GM18499 (cell line): ENCODE measurements at regions not wholly inside any gene's neighbourhood (a gene's known extent, or its start where the extent isn't known, plus 50 kb on each side); places are given as distances from the start of the nearest gene placed in this dataset.
"Not testable (repeated sequence)": the region's sequence is repeated elsewhere in the genome, so short reads cannot be mapped to it uniquely, and the experiment has no call there.

Experiments
- ATAC-seq: cut with Tn5 transposase; IDR thresholded peaks from one replicate; pipeline ENCODE4 v1.9.1; 2021; ENCODE audit warnings: moderate number of reproducible peaks; ENCODE audit not compliant: insufficient read depth, unreplicated experiment

DNA sequence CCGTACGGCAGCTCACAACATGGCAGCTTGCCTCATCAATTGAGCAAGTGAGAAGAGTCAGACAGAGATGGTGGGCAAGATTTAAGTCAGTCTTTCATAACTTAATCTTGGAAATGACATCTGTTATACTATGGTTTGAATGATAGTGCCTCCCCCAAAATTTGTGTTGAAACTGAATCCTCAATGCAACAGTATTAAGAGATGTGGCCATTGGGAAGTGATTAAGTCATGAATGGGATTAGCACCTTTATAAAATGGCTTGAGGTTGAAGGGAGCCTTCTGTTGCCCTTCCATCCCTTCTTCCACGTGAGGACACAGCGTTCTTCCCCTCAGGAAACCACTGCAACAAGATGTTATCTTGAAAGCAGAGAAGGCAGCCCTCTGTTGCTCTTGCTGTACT lies 124.2 kb downstream of the C12orf75 start:
- no peak for ATAC-seq

DNA sequence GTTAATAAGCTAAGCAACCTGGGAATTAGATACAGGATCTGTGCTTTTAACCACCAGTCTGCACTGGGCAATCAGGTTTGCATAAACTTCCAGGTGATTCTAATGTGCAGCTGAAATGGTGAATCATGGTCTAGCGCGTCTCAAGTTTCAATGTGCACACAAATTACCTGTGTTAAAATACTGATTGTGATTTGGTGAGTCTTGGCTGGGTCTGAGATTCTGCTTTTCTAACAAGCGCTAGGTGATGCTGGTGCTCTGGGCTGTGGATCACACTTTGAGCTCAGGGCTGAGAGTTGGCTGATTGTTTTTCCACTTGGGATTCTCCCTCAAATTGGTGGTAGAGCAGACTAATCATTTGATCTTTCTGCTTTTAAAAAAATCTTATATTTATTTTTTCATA lies 124.8 kb downstream of the C12orf75 start:
- no peak for ATAC-seq

DNA sequence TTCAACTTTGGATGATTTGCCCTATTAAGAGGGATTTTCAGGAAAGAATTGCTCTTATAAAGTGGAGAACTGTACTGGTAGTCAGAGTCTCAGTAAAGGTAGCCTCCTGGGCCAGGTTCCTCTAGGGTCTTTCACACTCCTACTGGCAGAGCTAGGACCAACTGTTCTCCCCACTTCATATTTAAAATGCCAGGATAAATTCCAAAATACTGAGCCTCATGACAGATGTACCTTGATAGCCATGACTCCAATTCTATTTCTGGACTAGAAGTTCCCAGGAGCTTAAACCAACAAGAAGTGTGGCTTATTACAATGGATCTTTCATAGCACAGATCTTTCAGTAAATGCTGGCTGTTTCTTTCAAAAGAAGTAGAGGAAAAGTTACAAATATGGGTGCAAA lies 126.5 kb downstream of the C12orf75 start:
- no peak for ATAC-seq

DNA sequence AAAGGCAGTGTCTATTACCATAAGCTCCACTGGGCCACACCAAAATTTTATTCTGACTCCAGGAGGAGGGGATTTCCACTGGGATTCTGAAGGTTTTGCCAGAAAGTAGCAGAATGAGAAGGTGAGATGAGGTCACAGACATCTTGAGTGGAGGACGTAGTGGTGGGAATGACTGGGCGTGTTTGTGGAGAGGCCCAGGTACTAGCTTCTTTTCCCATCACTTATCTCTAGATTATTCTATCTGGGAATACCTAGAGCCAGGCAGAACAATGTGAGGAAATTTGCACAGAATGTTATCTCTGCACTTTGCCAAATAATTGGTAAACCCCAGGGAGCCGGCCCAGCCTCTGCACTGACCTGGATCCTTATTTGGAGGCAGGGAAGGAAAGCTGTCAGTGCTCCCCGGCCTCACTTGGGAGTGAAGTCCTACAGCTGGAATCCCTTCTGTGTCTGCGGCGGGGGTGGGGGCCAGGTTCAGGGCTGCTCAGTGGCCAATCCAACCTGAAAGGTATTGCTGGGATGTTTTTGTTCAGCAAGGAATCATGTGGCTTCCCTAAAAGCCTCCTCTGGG lies 129.4 kb downstream of the C12orf75 start:
- ATAC-seq, result no peak

DNA sequence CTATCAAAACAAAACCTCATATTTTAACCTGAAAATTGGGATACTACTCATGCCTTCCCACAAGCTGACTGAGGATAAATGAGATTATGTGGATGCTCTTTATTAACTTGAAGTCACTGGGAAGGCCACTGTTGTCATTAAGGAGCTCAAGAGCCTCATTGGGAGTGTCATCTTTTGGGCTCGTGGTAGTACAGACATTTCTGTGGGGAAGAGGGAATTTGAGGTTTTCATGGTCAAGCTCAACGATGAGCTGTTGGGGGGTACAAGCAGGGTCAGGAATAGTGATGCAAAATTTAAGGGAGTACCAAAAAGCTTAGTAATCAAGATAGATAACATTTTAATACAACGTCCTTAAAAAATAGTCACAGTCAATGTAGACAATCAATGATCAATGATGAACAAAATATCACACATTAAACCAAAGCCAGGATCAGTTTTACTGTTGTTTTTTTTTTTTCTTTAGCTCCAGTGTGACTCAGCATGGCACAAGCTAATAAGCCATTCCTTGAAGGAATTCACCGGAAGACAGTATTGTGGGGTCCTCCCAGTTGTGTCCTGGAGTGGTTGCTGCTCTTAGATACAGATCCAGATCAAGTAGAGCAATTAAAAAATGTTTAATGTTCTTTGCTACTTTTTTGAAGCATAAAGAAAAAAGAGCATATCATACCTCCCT lies 130.9 kb downstream of the C12orf75 start:
- no peak for ATAC-seq

DNA sequence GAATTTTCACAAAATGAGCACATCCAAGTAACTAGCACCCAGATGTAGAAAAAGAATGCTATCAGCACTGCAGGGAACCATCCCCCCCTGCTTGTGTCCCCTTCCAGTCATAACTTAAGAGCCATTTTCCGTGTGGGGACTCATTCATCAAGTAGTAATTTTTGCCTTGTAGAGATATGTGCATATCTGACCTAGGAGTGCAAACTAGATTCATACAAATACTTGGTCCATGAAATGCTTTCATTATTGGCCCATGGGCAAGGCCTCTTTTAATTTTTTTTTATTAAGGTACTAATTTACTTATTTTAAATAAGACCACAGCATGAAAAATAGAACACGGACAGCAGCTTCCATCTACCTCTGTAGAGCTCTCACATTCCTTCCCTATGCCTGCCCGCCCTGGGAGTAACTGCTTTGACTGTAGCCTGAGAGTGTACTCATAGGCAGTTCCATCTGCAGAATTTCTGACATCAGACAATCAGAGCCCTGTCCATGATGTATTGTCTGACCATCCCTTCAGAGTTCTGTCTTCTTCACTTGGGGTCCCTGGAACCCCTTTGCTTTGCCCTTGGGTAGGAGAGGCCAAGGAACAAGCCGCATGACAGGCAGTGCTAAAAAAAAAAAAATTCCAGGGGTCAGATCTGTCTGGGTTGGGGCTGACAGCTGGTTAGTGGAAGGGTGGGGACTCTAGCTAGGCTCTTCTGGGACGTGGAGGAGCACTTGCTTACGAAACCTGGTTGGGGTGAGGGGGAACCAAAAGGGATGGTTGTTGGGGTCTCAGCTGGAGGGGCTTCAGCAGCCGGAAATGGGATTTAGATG lies 131.7 kb downstream of the C12orf75 start:
- ATAC-seq, result no peak

DNA sequence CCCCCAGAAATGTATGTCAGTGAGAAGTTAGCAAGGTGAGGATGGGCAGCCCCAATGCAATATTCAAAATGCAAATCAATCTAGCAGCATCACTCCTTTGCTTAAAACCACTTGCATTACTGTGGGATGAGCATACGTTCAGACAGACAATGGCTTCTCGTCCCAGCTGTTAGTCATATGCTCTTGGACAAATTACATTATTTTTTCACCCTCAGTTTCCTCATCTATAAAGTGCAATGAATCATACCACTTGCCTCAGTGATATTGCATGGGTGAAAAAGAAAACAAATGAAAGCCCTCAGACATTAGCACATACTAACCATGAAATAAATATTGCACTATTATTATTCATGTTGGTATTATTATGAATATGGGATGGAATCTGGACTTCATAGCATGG lies 132.3 kb downstream of the C12orf75 start:
- no peak for ATAC-seq

DNA sequence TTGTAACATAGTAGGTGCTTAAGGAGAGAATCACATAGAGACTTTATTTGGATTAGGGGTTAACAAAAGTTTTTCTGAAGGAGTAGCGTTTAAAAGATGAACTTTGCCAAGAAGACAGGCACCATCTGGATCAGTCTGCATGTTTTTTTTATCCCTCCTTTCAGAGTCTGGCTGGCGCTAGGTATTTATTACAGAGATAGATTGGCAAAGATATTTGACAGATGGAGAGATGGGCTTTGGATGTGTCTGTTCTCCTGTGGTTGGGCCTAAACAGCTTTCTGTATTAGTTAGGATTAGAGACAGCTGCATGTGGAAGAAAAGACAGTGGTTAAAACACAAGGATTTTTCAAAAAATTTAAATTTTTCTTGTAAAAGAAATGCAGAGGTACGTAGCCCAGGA lies 133.9 kb downstream of the C12orf75 start:
- ATAC-seq, result no peak

DNA sequence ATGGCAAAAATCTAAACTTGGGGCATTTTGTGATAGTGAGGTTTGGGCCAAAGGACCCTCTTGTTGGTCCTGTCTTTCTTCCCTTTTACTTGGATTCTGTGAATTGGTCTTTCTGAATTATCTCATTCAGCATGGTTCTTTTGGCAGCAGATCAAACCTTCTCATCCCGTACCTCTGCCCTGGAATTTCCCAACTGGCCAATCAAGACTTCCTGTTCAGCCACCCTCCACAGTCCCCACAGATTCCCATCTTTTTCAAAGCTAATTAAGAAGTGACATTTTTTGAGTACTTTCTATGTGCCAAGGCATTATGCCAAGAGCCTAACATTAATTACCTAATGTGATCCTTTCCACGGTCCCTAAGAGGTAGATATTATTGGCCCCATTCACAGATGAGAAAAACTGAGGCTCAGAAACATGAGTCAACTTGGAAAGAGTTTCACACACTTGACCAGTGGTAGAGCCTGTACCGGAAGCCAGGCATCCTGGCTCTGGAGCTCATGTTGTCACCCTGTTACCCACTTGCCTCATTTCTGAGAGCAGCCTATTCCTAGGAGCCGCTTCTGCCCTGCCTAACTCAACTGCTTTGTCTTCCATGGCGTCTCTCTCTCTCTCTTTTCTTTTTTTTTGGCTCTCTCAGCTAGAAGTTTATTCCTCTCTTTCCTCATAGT lies 135.9 kb downstream of the C12orf75 start:
- no peak for ATAC-seq

DNA sequence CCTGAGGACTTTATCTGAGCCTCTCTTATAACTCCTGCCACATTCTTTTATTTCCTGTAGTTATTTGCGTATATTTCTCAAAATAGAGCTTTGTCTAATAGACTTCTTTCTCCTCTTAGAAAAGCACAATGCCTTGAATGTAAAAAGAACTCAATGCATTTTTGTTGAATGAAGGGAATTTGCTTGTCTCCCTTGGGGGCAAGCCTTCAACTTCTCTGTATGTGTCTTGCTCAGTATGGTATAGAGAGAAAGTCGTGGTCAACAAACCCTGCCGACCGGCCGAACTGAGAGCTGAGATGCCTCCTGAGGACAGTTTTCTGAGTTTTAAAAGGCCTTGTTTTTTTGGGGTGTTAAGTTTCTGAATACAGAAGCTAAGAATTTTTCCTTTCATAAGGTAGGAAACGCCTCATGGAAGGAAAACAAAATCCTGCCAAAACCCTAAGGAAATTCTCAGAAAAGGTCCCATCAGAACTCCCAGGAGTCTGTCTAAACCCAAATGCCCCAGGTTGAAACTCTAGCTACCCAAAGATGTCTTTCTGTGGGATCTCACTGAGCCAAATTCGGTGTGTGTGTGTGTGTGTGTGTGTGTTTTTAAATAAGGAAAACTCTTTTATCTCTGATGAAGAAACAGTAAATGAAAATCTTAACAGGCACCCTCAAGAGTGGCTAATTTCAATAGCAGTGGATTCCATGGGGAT lies 136.6 kb downstream of the C12orf75 start:
- ATAC-seq, result no peak

DNA sequence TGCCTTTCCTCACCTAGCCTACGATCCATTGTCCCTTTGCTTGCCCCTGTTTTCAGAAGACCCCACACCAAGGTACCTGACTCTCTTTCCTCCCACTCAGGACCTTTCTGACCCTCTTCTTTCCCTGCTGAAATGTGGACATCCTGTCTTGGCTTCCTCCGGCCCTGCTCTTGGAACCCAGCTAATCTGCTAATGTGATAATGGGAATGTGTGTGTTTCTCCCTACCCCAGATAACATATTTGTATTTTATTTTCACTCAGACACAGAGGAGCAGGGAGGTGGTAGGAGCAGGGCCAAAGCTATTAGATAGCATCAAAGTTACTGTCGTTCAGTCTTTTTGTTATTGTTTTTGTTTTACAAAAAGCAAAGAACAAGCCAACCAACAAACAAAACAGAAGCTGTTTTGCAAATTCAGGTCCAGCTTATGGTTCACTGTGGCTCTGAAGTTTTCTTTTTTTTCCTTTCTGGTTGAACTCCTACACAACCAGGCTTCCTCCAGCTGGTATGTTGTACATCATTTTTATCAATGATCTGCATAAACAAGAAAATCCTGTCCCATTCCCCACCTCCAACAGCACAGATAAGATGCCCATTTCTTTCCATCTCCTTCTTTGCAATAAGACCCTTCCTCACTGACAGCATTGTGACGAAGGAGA lies 137.3 kb downstream of the C12orf75 start:
- no peak for ATAC-seq

DNA sequence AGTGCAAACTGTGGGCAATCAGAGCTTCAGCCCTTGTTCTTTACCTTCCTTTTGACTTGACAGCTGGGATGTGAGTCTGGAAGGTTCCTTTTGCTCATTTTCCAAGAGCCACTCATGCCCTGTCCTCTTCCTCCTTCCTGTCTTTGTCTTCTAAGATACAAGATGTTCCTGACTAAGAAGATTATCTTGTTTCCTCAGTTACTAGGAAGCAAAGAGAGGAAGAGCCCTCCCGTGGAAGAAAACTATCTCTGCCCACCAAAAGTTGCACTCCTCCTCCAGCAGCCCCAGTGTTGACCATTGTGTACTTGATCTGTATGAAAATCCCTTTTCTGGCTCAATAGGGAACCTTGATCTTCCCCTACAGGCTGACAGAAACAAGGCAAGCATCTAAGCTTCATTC lies 138.0 kb downstream of the C12orf75 start:
- no peak for ATAC-seq

DNA sequence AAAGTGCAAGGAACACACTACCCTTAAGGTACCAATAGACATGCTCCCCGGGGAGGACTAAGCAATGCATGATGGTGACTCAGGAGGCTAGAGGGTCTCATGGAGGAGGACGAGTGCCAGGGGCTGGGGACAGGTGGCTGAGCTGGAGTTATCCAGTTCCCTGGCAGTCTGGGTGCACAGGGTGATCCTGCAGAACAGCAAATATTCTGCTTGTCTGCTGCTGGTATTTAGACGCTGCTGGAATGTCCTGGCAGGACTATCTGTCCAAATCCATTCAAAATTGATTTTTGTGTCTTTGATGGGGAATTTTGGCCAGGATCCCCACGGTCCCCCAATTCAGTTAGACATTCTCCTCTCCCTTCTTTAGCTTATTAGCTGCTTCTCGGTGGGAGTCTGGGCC lies 138.7 kb downstream of the C12orf75 start:
- no peak for ATAC-seq

DNA sequence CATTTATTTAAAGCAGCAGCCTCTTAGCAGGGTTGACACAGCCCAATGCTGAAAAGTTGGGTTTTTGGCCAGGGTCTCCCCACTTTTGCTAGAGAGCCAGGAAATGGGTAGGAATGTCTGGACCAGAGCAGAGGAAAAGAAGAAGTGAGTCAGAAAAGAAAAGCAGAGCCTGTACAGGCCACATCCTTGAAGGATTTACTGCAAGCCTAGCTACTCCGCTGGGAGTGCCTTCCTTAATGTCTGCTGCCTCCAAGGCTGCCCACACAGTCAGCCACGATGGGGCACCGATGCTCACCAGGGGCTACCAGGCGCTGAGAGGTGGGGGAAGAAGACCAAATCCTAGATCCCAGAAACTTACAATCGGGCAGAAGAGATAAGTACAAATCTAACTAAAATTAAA lies 139.2 kb downstream of the C12orf75 start:
- no peak for ATAC-seq

DNA sequence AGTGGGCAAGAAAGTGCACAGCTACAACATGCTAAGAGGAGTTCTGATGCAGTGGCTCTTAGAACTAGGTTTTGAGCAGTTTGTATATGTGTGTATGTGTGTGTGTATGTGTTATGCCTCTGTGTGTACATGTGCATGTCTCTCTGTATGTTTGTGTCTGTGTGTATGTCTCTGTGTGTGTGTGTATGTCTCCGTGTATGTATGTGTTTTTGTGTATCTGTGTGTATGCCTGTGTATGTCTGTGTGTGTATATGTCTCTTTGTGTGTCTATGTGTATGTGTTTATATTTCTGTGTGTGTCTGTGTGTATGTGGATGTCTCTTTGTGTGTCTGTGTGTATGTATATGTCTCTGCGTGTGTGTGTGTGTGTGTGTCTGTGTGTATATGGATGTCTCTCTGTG lies 139.6 kb downstream of the C12orf75 start:
- no peak for ATAC-seq

DNA sequence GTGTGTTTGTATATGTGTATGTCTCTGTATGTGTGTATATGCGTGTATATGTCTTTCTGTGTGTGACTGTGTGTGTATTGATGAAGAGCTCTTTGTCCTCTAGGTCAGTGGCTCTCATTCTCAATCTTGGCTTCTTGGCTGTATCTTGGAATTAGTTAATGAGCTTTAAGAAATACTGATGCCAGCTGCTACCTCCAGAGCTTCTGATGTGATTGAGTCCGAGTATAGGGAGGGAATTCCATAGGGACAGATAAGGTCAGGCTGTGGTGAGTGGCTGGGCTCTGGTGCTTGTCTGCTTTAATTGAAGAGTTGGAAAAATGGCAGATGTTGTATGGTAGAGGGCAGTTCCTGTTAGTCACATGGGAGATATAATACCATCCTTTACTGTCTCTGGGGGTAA lies 140.1 kb downstream of the C12orf75 start:
- ATAC-seq, result no peak

DNA sequence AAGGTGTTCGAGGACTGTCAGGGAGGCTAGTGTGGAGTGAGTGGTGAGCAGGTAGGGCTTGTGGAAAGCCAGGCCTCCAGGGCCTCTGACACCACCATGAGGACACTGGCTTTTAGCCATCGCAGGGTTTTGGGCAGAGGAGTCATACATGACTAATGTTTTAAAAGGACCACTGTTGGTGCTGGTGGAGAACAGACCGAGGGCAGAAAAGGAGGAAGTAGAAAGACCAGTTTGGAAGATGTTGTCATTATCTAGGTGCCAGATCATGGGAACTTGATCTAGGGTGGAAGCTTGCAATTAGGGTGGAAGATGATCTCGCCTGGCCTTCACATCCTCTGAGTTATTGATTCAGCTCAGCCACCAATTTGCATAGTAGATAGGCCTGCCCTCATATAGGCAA lies 144.2 kb downstream of the C12orf75 start:
- ATAC-seq, result no peak

DNA sequence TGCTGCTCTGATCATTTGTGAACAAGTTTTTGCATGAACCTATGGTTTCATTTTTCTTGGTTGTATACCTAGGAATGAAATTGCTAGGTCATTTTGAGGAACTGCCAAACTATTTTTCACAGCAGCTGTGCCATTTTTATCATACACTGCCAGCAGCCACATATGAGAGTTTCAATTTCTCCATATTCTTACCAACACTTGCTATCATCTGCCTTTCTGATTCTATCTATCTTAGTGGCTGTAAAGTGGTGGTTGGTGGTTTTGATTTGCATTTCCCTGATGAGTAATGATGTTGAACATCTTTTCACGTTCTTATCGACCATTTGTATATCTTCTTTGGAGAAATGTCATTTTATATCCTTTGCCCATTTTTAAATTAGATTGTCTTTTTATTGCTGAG lies 146.1 kb downstream of the C12orf75 start:
- peak; percentile 74 for ATAC-seq

DNA sequence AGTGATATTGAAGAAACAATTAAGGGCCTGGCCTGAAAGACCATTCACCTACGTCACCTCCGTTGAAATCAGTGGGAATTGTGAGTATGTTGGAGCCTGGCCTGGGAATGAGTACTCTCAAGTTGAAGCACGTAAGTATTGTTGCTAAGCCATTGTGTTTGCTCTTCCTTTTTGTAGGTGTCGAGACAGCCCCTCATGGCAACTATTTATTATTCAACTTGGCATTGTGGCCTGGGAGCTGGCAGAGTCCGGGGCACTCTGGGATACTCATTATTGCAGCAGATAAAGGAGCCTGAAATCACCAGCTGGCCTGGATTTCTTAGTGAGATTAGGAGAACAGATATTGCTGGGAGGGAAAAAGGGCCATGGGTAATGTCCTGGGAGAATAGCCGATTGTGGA lies 147.4 kb downstream of the C12orf75 start:
- no peak for ATAC-seq

DNA sequence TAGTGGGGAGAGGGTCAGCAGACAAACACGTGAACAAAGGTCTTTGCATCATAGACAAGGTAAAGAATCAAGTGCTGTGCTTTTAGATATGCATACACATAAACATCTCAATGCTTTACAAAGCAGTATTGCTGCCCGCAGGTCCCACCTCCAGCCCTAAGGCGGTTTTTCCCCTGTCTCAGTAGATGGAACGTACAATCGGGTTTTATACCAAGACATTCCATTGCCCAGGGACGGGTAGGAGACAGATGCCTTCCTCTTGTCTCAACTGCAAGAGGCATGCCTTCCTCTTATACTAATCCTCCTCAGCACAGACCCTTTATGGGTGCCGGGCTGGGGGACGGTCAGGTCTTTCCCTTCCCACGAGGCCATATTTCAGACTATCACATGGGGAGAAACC lies 148.3 kb downstream of the C12orf75 start:
- not testable (repeated sequence) for ATAC-seq
